Hematopoietic multipotent progenitor cell (in vitro differentiated cells): ENCODE measurements at regions not wholly inside any gene's neighbourhood (a gene's known extent, or its start where the extent isn't known, plus 50 kb on each side); places are given as distances from the start of the nearest gene placed in this dataset.

Experiments
- DNase-seq, 3 donors: peaks; one replicate each; pipeline ENCODE4 v3.0.0-alpha.2; 2011 to 2015; ENCODE audit warnings: low read depth in 2 of 3, low spot score in 2 of 3

DNA sequence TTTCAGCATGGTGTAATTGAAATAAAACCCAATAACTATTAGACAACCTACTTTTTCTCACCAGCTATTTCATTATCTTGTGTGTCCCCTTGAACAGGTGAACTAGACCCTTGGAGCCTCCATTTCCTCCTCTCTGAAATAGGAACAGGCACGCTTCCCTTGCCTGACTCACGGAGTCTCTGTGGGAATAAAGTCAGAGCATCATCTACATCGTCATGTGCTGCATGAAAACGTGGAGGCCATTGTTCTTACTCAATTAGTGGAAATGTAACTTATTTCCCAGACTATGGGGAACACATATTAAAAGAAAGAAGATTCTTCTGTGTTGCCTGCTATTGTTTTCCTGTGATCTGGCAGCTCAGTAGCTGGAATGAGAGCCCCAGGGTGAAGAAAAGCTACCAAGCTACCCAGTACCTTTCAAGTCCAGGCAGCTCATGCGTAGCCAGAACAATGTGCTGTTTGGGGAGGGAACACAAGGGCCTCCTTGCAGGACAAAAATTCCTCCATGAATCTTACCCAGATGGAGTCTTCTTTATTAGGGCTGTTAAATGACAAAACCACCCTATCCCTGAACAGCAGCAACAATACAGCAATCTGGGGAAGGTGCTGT, 59.8 kb downstream of the SOX11 start:
- no peak for DNase-seq

DNA sequence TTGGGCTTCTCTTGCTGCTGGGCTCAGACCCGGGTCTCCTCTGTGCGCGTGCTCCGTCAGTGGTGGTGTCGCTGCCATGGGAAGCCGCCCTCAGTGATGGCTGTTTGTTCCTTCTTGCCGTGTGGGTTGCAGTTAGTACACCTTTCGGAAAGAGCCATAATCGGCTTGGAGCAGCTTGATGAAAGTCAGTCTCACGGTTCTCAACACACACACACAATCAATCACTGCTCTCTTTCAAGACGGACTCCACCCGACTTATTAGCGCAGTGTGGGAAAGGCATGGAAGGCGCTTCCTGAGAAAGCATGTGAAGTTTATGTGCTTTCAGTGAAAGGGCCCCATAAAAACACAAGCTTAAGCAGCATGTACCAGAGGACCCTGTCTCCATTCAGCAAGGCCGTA, 64.1 kb downstream of the SOX11 start:
- no peak for DNase-seq

DNA sequence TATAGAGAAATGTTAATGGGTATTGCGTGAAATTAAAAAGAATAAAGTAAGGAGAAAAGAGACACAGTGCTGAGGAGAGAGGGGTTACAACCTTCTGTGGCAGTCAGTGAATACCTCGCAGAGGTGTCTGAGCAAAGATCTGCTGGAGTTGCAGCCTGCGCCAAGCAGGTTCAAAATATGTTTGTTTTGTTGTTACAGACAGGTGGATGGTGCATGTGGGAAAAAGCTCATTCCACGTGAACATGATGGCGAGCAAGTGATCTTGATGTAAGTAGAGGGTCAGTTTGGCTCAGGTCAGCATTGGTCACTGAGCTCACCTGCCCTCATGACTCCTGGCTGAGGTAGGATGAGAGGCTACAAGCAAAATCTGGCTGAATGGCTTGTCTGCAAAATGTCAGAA, 66.2 kb downstream of the SOX11 start:
- no peak for DNase-seq

DNA sequence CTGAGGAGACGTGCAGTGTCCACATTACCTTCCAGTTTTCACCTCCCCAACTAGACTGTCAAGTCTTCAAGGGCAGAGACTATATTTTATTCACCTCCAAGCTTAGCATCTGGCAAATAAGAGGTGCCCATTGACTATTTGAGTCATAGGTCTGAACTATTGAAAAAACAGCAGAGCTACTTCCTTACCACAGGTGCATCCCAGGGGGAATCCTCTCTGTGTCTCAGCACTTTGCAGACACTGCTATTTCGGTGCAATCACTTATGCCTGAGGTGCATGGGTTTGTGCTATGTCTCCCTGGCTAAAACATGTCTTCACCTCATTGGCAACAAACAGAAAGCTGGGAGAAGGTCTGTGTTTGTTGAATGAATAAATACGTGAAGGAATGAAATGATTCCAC, 67.8 kb downstream of the SOX11 start:
- no peak for DNase-seq

DNA sequence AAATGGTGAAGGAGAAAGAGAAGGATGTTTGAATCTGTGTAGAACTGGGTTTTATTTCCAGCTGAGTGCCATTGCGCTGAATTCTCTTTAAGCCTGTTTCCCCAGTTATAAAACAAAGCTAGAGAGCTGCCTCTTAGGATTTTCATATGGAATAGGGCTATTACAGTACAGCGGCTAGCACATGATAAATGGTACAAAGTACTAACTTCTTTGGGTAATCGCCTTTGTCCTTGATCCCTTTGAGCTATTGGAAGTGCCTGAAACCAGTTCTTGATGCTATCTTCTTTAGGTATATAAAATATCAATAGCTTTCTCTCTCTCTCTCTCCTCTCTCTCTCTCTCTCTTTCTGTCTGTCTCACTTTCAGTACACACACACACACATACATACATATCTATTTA, 71.3 kb downstream of the SOX11 start:
- DNase-seq = no peak

DNA sequence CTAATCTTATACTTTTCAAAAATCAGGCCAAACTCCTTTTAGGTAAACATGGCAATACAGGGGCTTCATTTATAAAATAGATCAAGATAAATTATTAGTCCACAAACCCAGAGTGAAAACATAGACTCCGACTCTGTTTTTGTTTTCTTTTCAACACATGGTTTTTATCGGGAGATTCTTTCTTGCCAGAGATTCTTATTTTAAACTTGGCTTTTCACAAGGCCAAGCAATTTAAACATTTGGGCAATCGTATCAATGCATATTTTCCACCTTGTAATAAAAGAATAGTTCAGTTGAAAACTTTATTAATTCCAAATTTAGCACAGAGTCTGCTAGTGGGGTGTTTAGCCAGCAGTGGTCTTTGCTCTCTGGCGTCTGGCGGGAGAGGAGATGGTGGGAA, 71.9 kb downstream of the SOX11 start:
- no peak for DNase-seq

DNA sequence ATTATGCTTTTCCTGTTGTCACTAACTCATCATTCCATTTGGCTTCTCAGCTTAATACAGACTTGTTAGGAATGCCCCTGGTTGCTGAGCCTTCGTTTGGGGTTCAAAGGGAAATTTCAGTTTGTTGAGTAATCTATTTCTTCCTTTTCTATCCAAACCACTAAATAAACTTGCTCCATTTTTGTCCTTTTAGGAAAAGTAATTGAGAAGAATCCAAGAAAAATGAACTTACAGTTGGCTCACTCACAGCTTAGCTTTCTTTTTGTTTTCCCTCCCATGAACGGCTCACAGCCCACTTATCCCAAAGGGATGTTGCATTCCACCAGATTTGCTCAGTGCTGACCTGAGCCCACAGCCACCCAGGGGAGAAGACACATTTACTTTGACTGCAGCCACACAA, 73.9 kb downstream of the SOX11 start:
- DNase-seq = no peak

DNA sequence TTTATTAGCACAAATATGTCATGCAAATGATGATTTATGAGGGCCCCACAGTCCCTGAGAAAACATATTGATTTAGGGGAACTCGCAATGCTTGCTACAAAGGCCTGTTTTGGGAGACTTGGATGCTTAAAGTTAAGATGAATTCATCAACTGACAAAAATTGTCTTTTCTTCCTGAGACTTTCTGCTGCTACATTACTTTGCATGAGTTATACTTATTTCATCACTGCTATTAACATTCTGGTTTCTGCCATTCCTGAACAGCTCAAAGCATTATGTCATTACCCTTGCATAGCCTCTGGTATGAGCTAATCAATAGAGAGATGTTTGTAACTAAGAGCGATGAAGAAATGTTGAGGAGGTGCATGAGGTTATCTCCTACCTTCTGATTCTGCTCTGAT, 74.4 kb downstream of the SOX11 start:
- no peak for DNase-seq

DNA sequence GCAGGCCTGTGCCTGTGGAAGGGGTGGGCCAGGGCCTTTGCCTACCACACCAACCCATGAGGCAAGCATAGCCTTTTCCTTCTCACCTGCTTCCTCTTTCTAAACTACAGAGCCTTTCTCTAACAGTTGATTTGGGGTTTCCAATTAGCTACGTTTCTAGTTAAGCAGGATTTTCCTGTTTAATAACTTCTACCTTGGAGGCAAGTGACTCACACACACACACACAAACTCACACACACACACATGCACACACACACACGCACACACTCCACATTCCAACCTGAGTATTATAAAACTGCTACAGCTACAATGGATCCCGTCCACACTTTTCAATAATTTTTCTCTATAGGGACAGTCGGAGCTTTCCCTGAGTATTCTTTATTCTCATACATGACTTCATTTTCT, 84.9 kb downstream of the SOX11 start:
- DNase-seq = no peak

DNA sequence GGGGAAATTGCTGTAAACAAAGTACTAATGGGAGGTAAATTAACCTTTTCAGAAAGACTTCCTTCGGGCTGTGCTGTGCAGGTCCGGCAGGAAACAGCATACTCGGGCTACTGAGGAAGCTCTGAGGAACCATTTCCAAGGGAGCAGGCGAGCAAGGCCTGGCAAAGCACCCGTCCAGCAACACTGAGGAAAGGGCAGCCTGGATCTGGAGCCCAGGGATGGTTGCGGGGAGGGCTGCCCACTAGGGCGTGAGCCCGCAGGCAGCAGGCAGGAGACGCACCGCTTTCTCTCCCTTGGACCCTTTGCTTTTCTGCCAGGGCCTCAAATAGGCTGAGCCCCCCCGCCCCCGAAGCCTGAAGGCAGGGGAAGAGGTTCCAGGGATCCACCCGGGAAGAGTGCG, 89.5 kb downstream of the SOX11 start:
- no peak for DNase-seq

DNA sequence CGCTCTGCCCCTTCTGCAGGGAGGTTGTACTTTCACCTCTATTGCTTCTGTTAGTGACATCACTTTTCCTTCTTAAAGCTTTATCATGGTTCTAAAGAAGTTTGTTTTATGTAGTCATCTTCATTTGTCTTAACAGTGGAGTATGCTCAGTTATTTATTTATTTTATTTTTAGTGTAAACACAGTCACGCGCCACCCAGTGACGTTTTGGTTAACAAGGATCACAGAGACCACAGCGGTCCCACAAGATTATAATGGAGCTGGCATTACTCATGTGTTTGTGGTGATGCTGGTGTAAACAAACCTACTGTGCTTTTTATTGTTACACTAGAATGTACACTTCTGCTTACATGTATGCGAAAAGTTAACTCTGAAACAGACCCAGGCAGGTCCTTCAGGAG, 89.9 kb downstream of the SOX11 start:
- no peak for DNase-seq

DNA sequence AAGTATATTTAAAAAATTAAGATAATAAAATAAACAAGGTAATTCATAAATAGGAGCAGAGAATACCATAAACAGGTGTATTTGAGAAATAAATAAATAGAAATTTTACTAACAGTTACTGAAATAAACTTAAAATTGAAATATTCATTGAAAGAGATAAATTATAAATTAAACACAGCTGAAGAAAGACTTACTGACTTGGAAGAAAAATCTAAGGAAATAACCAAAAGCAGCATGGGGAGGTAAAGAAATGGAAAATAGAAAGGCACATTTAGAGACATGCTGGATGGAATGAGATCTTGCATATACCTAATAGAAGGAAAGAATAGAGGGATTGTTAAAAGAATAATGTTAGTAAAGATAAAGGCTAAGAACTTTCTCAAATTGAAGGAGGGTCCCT, 96.3 kb downstream of the SOX11 start:
- DNase-seq = no peak

DNA sequence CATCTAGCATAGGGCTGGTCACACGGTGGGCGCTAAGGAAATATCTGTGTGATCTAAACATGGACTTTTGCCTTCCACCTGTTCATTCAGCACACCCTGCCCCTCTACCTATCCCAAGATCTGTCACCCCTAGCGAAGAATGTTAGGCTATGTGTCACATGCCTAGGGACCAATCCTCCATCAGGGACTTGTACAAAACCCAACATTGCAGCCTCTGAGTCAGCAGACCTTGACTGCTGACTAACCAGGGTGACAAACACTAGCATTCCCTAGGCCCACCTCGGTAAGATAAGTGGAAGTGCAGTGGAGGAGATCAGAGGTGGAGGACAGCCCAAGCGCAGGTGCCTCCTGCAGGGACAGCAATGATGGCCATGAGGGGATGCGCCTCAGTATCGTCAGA, 99.2 kb downstream of the SOX11 start:
- no peak for DNase-seq

DNA sequence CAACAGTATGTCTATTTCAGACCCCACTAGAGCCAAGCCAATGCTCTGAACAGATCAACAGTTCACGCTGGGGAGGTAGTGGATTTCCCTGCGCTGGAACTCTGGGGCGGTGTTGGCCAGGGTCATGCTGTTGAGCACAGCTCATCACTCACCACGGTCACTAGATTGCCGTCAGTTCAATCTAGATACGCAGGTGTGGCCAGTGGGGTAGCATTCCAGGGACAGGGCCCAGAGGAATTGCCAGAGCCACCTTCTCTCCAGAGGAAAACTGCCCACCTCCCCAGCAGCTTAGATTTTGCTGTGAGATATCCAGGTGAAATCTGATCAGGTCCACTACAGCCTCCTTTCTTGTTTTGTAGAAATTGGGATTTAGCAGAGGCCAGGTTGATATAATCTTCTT, 101.8 kb downstream of the SOX11 start:
- DNase-seq = no peak

DNA sequence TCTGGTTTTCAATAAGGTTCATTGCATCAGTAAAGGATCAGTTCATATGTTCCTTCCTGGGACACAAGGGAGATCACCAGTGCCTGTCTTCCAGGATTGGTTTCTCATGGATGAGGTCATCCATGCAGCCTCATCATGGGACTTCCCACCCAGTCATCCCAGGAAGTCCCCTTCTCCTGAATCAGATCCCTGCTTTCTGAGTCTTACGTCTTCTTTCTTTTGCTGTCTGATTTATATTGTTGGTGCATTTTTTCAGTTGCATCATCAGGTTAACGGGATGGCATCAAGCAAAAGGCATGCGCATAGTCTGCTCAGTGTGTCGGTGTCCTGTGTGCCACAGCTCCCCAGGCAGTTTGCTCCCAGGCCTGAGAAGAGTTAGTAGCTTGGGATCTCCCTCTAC, 105.9 kb downstream of the SOX11 start:
- no peak for DNase-seq

DNA sequence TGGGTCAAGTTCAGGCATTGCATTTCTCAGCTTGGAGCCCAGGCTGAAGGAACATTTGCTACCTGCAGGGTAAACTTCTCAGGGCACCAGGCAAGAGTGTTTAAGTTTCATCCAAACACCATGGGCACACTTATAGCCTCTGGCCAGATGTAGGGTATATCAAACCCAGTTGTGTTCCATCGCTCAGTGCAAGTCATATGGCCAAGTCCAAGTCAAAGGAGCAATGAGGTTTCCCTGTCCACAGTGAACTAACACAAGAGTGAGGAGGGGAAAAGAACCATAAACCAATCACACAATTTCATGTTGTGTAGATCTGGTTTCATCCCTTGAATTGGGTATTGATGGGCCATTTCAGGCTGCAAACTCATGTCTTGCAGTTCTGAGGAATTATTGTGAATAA, 107.2 kb downstream of the SOX11 start:
- no peak for DNase-seq

DNA sequence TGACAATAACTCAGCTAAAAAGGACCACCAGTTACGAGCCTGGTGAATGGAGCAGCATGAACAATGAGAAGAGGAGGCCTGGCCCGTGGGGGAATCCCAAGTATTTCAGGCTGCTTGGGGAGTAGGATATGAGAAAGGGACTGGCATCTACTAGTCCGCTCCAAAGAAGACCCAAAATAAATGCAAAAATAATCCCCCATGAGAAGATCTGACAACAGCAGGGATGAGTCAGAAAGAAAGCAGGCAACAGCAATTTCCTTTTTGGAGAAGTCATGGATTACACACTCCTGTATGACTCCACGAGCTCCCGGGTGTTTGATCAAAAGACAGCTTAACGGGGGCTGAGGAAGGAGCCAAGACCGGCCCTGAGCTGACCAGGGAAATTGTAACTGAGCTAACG, 111.4 kb downstream of the SOX11 start:
- no peak for DNase-seq

DNA sequence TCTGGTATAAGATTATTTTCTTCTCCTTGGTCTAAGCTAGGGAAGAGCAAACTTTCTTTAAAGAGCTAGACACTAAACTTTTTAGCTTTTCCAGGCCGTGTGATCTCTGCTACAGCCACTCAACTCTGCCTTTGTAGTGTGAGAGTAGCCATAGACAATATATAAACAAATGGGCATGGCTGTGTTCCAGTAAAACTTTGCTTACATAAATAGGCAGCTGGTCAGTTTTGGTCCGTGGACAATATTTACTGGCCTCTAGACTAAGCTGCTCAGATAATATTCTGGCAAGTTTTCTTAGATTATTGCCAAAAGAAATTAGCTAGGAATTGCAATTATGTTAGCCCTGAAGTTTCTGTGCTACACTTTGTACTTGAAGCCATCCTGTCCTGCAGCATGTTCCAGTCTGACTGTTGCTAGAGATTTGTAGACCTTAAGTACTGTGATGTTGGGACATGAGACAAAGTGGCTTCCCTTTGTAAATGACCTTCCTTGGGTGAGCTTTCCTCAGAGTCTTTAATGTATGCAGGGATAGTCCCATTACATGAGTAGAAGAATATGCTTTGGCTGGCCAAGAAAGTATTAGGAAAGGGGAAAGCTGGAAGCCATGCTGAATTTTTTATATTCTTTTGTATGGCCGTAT, 126.9 kb downstream of the SOX11 start:
- DNase-seq = no peak

DNA sequence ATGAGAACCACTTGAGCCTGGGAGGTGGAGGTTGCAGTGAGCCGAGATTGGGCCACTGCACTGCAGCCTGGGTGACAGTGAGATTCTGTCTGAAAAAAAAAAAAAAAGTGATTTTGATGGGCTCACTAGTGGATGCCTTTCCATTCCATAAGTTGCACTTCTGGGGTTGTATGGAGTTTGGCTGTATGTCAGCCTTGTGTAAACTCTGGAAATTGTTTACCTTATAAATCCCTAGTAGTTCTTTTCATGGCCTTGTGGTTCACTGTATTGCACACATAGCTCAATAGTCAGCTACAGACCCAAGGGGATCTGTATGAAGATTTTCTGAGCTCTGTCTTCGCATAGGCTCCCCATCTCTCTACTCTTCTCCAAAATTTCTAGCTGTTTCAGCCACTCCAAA, 131.9 kb downstream of the SOX11 start:
- DNase-seq = no peak

DNA sequence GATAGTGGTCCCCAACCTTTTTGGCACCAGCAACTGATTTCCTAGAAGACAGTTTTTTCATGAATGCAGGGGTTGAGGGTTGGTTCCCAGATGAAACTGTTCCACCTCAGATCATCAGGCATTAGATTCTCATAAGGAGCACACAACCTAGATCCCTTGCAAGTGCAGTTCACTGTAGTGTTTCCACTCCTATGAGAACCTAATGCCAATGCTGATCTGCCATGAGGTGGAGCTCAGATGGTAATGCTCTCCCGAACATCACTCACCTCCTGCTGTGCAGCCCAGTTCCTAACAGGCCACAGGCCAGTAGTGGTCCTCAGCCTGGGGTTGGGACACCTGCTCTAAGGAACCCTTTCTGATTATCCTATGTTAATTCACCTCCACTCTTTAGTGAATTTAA, 133.5 kb downstream of the SOX11 start:
- no peak for DNase-seq

DNA sequence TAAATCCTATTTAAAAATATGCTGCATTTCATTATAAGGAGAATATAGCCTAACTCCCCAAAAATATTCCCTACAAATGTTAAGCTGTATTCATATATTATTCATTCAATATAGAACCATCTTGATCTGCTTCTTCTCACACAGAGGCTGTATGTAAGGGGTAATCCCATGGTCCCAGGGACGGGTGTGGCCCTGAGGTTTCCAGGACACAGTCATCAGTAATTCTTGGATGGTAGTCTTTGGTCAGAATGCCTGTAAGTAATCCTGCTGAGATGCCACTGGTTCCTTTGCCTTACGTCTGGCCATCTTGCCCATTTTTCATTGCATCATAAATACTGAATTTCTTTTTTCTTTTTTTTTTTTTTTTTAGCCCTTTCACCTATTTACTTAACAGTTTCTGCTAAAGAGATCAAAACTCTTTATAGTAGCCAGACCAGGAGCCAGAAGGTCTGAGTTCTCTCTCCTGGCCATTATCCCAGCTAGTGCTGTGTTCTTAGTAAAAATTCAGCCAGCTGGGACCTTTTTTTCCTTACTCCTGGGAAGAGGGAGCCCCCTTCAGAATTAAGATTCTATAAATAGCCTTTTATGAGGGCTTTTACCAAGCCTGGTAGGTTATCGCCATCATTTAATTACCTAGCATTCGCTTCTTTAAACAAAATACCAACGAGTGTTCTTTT, 134.9 kb downstream of the SOX11 start:
- DNase-seq = no peak

DNA sequence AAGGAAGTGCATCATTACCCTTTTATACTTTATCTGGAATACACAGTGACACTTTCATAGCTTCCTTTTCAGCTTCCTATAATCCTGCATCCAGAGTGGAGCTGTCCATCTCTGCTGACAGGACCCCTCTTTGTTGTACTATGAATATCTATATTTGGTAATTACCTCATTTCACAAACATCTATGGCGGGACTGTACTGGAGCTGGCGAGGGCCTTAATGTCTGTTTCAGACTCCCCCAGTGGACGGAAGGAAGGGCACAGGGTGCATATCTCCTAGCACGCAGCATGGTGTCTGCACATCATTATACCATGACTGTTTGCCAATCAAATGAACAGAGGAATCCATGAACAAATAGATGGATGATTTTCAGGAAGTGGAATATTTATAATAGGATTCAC, 142.3 kb downstream of the SOX11 start:
- no peak for DNase-seq

DNA sequence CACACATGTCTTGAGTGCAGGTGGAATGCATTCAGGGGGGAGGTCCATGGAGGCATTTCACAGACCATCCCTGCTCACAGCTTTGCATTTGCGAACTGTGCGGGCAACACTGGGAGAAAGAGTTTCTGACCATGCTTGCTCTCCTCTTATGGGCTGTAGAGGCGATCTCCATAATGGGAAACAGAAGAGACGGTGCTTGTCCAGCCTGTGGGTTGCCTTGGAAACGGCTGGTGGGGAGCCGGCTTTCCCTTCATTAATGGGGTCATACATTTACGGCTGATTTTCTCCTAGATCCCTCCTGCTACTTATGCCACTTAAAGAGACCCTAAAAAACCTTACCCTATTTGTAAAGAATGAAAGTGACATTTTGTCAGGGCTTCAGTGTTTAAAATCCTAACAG, 147.4 kb downstream of the SOX11 start:
- no peak for DNase-seq
